Ascending aorta (tissue), 2 donors: ENCODE measurements at regions not wholly inside any gene's neighbourhood (a gene's known extent, or its start where the extent isn't known, plus 50 kb on each side); places are given as distances from the start of the nearest gene placed in this dataset.
"Not testable (repeated sequence)": the region's sequence is repeated elsewhere in the genome, so short reads cannot be mapped to it uniquely, and the experiment has no call there.

ENCODE experiments used
- DNase-seq, 2 donors: peaks; one replicate each; pipeline ENCODE4 v3.0.0-alpha.2; 2019; ENCODE audit warnings: low spot score in 2 of 2
- H3K27ac ChIP-seq, 2 donors: fragments of 200-600 bp; sonication (generic); one replicate each; pipeline ENCODE4 v1.5.1; 2016 to 2017; ENCODE audit warnings: mild to moderate bottlenecking in 1 of 2
- H3K27me3 ChIP-seq: fragments of 200-600 bp; sonication (generic); one replicate; pipeline ENCODE4 v1.5.1; 2017
- H3K36me3 ChIP-seq, 2 donors: fragments of 200-600 bp; sonication (generic); one replicate each; pipeline ENCODE4 v1.5.1; 2016
- H3K4me1 ChIP-seq, 2 donors: fragments of 200-600 bp; sonication (generic); one replicate each; pipeline ENCODE4 v1.5.1; 2016 to 2017; ENCODE audit warnings: mild to moderate bottlenecking in 1 of 2
- H3K4me3 ChIP-seq, 2 donors: fragments of 200-600 bp; sonication (generic); one replicate each; pipeline ENCODE4 v1.5.1; 2016 to 2017; ENCODE audit warnings: mild to moderate bottlenecking in 1 of 2
- H3K9me3 ChIP-seq, 2 donors: fragments of 200-600 bp; sonication (generic); one replicate each; pipeline ENCODE4 v1.5.1; 2016
- intact Hi-C: fragments of 100-400 bp; cut with DNase I; formaldehyde crosslinking; loops from one replicate; pipeline ENCODE4 v1.15.1; 2023
- TF ChIP-seq, protein P1 (sequence below), 3 experiments: fragments of 200-600 bp in 2 of 3; fragments of 450-650 bp in 1 of 3; sonication (generic) in 2 of 3; IDR thresholded peaks; one replicate each; pipeline ENCODE4 v1.5.1; 2016 to 2019; ENCODE audit warnings: antibody characterized with exemption in 3 of 3, mild to moderate bottlenecking in 1 of 3, moderate library complexity in 1 of 3

DNA sequence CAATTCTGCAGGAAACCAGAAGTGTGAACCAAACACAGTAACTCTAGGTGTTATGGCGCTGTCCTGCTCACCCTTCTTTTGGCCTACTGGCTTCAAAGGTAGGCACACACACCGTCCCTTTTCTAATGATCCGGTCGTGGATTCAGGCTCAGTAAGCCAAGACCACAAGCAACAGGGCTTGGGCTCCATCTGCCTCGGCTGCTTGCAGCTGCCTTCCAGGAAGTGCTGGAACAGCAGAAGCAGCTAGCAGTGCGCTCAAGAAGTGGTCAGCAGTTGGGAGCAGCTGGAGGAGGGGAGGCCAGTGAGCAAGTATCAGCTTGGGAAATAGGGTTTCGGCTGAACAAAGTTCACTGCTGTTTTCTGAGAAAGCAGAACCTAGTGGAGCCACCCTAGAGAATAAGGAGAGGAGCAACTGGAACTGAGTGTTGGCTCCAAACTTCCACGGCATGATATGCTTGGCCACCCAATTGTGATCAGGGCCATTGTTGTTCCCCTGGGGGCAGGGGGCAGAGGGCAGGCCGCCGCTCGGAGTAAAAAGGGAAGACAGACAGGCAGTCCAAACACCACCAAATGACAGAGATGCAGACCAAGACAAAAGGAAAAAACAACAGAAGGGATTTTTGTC, 173.4 kb downstream of the TOMM20 start:
- peak in 1 of 2 donors; percentile 81 for DNase-seq
- peaks cover 6 to 10% of the 10 kb centered on the region in 2 donors for H3K4me1 ChIP-seq
- no peaks in the 10 kb centered on the region for H3K9me3 ChIP-seq
- H3K36me3 ChIP-seq: no peaks in the 10 kb centered on the region
- TF ChIP-seq, protein P1, sequence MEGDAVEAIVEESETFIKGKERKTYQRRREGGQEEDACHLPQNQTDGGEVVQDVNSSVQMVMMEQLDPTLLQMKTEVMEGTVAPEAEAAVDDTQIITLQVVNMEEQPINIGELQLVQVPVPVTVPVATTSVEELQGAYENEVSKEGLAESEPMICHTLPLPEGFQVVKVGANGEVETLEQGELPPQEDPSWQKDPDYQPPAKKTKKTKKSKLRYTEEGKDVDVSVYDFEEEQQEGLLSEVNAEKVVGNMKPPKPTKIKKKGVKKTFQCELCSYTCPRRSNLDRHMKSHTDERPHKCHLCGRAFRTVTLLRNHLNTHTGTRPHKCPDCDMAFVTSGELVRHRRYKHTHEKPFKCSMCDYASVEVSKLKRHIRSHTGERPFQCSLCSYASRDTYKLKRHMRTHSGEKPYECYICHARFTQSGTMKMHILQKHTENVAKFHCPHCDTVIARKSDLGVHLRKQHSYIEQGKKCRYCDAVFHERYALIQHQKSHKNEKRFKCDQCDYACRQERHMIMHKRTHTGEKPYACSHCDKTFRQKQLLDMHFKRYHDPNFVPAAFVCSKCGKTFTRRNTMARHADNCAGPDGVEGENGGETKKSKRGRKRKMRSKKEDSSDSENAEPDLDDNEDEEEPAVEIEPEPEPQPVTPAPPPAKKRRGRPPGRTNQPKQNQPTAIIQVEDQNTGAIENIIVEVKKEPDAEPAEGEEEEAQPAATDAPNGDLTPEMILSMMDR (IDR thresholded peaks at IDR 0.05): no peak
- no peak overlapping the region for H3K4me3 ChIP-seq
- intact Hi-C loops: no loop called here
- no peaks in the 10 kb centered on the region for H3K27me3 ChIP-seq
- peak overlapping the region; percentile 54 to 58 for H3K27ac ChIP-seq

DNA sequence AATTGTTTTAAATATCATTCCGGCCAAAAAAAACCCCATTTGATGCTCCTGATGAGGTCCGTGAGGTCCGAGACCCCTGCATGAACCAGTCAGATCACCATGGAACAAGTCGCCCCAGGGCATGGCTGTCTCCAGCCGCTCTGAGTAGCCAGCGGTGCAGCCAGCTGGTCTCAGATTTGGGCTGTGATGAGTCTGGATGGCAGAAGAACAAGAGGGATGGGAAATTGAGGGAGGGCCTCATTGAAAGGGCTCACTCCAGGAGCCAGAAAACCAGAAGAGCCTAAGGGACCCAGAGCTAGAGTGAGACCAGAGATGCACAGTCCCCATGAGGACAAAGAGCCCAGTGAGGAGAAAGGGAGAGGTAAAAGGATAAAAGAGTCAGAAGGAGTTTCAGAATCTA, 174.0 kb downstream of the TOMM20 start:
- Histone ChIP-seq H3K27me3 (no peaks in the 10 kb centered on the region), H3K36me3 (no peaks in the 10 kb centered on the region), H3K9me3 (no peaks in the 10 kb centered on the region), H3K4me3 (no peak overlapping the region), H3K27ac (peak overlapping the region; percentile 54 to 58), H3K4me1 (peaks cover 6 to 10% of the 10 kb centered on the region in 2 donors)
- intact Hi-C loops: no loop called here
- peak in 1 of 2 donors; percentile 38 for DNase-seq
- TF ChIP-seq, protein P1 (IDR thresholded peaks at IDR 0.05): no peak

DNA sequence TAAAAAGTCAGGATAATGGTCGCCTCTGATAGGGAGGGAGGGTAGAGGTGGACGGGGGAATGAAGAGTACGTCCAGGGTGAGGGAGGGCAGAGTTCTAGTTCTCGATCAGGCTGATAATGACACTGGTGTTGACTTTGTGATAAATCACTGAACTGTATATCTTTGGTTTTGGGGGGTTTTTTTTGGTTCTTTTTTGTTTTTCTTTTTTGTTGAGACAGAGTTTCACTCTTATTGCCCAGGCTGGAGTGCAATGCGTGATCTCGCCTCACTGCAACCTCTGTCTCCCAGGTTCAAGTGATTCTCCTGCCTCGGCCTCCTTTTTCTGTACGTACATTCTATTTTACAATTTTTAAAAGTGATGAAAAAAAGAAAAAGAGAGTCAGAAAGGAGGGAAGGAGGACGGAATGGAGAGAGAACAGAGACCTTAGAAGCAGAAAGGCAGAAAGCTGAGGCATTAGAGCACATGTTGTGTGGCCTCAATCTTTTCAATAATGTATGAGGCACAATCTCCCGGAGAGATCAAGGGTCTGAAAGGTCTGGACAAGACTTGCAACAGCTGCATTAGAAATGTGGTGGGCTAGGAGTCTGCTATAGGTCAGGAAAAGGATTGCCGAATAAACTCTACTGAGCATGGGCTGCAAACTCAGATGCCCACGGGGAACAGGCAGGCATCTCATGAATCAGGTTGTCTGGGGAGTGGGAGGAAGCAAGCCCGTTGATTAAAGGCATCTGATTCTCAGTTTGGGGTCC, 174.8 kb downstream of the TOMM20 start:
- peak overlapping the region in 1 of 2 donors; percentile 58 for H3K27ac ChIP-seq
- peaks cover 6 to 10% of the 10 kb centered on the region in 2 donors for H3K4me1 ChIP-seq
- intact Hi-C loops: no loop called here
- H3K9me3 ChIP-seq: no peaks in the 10 kb centered on the region
- no peak overlapping the region for H3K4me3 ChIP-seq
- no peaks in the 10 kb centered on the region for H3K27me3 ChIP-seq
- TF ChIP-seq, protein P1 (IDR thresholded peaks at IDR 0.05): no peak
- peak in 1 of 2 donors; percentile 11 for DNase-seq
- H3K36me3 ChIP-seq: no peaks in the 10 kb centered on the region

DNA sequence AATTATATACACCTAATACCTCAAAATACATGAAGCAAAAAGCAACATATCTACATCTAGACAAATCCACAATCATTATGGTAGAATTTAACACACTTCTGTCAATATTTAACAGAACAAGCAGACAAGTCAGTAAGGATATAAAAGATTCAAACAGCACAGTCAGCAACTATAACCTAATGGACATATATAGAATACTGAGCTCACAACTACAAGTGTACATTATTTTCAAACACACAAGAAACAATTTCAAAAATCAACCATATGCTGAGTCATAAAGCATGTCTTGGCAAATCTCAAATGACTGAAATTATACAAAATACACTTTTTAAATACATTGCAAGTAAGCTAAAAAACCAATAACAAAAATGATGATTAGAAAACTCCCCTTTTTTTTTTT, 178.0 kb downstream of the TOMM20 start:
- H3K27ac ChIP-seq: no peak overlapping the region
- no peak for DNase-seq
- no peak overlapping the region for H3K4me3 ChIP-seq
- H3K9me3 ChIP-seq: no peaks in the 10 kb centered on the region
- H3K36me3 ChIP-seq: no peaks in the 10 kb centered on the region
- H3K27me3 ChIP-seq: no peaks in the 10 kb centered on the region
- H3K4me1 ChIP-seq: no peaks in the 10 kb centered on the region
- TF ChIP-seq, protein P1 (IDR thresholded peaks at IDR 0.05): no peak
- intact Hi-C loops: no loop called here

DNA sequence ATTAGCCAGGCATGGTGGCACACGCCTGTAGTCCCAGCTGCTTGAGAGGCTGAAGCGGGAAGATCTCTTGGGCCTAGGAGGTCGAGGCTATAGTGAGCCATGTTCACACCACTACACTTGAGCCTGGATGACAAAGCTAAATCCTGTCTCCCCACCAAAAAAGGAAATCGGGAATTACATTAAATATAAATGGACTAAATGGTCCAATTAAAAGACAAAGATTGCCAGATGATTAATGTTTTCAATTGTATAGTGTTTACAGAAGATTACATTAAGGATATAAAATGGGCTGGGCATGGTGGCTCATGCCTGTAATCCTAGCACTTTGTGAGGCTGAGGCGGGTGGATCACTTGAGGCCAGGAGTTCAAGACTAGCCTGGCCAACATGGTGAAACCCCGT, 179.1 kb downstream of the TOMM20 start:
- H3K4me1 ChIP-seq, DNase-seq, intact Hi-C loops, H3K27ac ChIP-seq, H3K4me3 ChIP-seq, H3K27me3 ChIP-seq, H3K36me3 ChIP-seq, H3K9me3 ChIP-seq: not testable (repeated sequence)
